ENCODE measurements at regions not wholly inside any gene's neighbourhood (a gene's known extent, or its start where the extent isn't known, plus 50 kb on each side); places are given as distances from the start of the nearest gene placed in this dataset.
"Not testable (repeated sequence)": the region's sequence is repeated elsewhere in the genome, so short reads cannot be mapped to it uniquely, and the experiment has no call there.

DNA sequence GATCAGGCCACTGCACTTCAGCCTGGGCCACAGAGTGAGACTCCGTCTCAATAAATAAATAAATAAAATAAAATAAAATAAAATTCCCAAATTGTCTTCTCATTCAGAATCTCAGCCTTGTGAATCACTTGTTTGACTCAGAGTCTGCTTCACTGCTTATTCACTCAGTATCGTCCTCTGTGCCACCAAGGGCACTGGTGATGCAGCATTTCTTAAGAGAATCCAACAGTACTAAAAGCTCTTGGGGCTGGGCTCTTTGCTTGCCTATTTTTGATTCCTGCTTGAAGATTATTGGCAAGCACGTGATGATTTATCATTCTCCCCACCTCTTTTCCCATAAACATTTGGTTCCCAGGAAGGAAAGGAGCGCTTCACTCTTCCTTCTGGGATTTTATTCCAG is 54.8 kb upstream of the HMGB1 start:
- DNase-seq: no peak

GRCh38 chr13:30523211-30523610 is 57.5 kb upstream of the HMGB1 start:
- DNase-seq: no peak

GRCh38 chr13:30523817-30524216 is 58.1 kb upstream of the HMGB1 start:
- not testable (repeated sequence) for DNase-seq

DNA sequence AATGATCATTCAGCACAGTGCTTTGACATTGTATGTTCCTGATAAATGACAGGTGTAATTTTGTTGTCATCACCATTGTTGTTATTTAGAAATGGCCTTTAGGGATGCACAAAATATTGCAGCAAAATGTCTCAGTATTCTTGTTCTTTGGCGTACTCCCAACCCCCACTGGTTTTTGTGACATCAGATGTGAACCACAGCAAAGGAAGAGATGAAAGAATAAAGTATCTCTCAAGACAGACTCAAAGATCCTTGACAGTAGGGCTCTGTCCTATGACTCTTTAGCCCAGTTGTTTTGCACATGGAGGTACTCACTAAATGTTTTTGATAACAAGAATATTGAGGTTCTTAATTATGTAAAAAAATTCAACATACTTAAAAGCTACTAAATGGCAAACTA is 59.5 kb upstream of the HMGB1 start:
- DNase-seq: not testable (repeated sequence)

DNA sequence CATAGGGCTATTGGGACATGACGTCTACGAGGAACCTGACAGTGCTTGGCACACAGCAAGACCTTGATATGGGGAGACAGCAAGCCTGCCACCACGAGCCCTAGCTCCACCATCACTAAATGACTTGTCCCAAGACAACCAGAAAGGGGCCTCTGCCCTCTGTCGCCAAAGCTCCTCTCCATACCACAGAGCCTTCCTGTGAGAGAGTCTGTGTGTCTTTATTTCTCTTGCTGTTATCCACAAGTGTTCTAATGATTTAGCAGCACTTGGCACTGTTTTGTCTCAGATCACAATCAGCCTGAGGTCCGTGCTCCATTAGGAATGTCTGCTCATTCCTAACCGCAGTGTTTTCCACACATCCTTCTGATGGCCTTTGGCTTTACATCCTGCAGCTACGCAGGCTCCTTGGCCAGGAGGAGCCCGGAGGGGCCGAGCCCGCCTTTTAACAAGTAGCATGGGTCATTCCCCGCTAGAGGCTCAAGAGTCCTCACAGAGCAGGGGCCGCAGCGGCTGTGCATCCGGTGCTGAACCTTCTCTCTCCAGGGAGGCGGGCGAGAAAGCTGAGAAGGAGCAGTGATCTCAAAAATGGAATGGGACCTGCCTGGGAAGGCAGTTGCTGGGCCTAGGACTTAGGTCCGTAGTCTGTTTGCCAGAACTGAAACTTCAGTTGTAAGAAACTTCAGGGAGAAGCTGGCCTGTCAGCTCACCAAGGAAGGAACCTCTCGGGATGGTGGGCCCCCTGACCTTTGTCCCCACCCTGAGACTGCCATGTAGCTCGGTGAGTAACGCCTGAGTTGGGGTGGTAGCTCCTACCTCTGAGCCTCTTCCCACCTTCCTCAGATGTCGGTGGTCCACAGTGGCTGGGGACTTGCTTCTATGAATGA is 61.1 kb upstream of the HMGB1 start:
- no peak for DNase-seq

DNA sequence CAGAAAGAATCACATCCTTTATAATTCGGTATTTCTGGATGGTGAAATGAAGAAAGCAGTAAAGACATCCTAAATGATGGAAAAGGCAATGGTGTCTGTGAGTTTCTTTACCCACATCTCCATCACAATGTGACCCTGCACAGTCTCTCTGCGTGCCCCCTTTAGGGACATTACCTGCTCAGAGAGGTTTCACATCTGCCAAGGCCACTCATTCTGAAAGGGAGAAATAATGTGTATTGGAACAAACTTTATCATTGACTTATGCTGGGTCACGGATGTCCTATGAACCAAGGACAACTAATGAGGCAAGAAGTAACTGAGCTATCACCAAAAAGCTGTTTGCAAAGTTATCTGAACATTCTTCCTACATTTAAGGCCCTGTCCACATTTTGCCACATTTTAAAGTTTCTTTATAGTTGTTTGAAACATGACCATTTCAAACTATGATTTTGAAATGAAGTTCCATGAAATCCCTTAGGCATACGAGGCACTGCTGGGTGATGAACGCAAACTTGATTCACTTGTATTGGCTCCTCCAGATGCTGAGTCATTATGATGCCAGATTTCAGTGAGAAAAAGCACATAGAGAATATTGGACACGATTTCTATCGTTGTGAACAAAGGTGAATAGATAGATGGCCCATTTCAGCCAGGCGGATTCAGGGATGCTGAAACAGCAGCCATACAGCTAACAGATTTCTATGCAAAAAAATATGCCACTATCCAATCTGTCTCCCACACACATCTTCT is 63.5 kb upstream of the HMGB1 start:
- DNase-seq: no peak

DNA sequence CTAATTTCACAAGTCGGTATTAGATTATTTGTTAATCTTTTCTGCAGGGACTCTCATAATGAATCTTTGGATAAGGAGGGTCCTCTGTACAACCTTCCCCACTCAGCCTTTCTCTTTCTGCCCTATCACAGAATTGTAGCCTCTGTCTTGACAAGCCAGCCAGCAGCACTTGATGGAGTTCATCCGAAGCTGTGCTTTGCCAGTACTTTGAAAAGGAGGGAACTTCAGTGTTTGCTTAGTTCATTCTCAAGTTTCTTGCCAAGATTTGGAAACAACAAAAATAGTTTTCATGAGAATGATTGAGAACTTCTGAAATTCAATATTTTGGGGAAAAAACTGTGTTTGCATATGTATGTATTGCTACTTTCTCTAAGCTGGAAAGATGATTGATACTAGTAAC is 69.3 kb upstream of the HMGB1 start:
- DNase-seq: no peak

GRCh38 chr13:30545320-30545719 is 72.4 kb upstream of the USPL1 start:
- no peak for DNase-seq

DNA sequence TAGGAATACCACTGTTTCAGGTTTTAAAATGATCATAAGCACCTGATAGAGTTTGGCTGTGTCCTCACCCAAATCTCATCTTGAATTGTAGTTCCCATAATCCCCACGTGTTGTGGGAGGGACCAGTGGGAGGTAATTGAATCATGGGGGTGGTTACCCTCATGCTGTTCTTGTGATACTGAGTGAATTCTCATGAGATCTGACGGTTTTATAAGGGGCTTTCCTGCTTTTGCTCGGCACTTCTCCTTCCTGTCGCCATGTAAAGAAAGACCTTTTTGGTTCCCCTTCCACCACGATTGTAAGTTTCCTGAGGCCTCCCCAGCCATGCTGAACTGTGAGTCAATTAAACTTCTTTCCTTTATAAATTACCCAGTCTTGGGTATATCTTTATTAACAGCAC is 69.7 kb upstream of the USPL1 start:
- DNase-seq: not testable (repeated sequence)

GRCh38 chr13:30551189-30551588 is 66.5 kb upstream of the USPL1 start:
- DNase-seq: peak; percentile 3

GRCh38 chr13:30552567-30552966 is 65.2 kb upstream of the USPL1 start:
- DNase-seq: no peak

GRCh38 chr13:30559274-30559673 is 58.4 kb upstream of the USPL1 start:
- no peak for DNase-seq

DNA sequence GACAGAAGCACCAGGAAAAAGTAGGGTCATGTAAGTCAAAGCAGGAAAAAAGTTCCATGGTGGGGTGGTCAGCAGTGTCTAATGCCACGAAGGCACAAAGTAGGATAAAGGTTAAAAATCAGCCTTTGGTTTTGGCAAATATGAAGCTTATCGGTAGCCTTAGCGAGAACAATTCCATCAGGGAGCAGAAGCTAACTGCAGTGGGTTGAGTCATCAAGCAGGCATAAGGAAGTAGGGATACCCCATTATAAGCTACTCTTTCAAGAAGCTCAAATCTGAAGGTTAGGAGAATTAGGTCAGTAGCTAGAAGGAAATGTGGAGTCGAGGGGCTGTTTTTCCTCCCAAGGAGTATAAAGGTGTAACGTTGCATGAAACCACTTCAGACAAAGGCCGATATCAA is 57.5 kb upstream of the USPL1 start:
- DNase-seq: no peak

DNA sequence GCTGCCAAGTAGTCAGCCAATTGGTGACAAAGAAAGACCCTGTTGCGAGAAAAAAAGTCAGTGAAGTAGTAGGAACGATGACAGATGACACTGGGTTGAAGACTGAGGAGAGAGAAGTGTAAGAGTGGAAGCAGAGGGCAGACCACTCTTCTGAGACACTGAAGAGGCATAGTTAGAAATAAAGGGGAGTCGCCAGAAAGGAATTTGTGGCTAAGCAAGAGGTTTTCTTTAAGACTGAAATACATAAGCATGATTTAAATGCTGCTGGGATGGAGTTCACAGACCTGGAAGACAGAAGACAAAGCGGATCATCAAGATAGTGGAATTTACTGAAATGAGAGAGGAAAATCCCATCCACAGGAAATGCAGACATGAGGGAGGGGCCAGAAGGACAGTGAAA is 56.2 kb upstream of the USPL1 start:
- no peak for DNase-seq

GRCh38 chr13:30564489-30564888 is 53.2 kb upstream of the USPL1 start:
- DNase-seq: no peak

GRCh38 chr13:30565658-30566057 is 52.1 kb upstream of the USPL1 start:
- no peak for DNase-seq

- DNase-seq: no peak
Observed at GRCh38 chr13:30567072-30567471, 50.6 kb upstream of the USPL1 start.
